Naive thymus-derived CD4-positive, alpha-beta T cell (primary cell): ENCODE measurements at regions not wholly inside any gene's neighbourhood (a gene's known extent, or its start where the extent isn't known, plus 50 kb on each side); places are given as distances from the start of the nearest gene placed in this dataset.

ENCODE experiments used
- ATAC-seq: fragments of 150-1000 bp; cut with Tn5 transposase; 2 replicates; pipeline ENCODE4 v1.10.0; 2021; ENCODE audit warnings: mild to moderate bottlenecking, moderate library complexity
- CTCF ChIA-PET: fragments of 350-600 bp; sonication (Branson Sonifier 250); formaldehyde crosslinking; loops from one replicate; lab custom pipeline; 2021; ENCODE audit warnings: antibody characterized with exemption; lab: Charles Lee
- POLR2A ChIA-PET: fragments of 350-600 bp; sonication (Branson Sonifier 250); formaldehyde crosslinking; loops from one replicate; lab custom pipeline; 2021; ENCODE audit warnings: antibody characterized with exemption, inconsistent platforms; lab: Charles Lee
- DNase-seq, 9 donors: peaks; one replicate each; pipeline versions ENCODE4 v3.0.0 to v3.0.0-alpha.2; 2020 to 2022; ENCODE audit warnings: mixed read lengths in 1 of 9
- H3K27ac ChIP-seq: one replicate; pipeline ENCODE4 v1.7.0; 2013; ENCODE audit warnings: mild to moderate bottlenecking, low read depth, low read length, moderate library complexity
- H3K27me3 ChIP-seq, 2 donors: one replicate each; pipeline ENCODE4 v1.7.0; 2013; ENCODE audit warnings: low read length in 2 of 2, mild to moderate bottlenecking in 2 of 2, moderate library complexity in 2 of 2; ENCODE audit not compliant: control insufficient read depth in 2 of 2, insufficient read depth in 2 of 2
- H3K36me3 ChIP-seq, 3 experiments: 1 replicate in 2 of 3; 2 replicates in 1 of 3; pipeline ENCODE4 v1.7.0; 2013; ENCODE audit warnings: low read length in 3 of 3, mild to moderate bottlenecking in 3 of 3, moderate library complexity in 1 of 3; ENCODE audit not compliant: insufficient read depth in 3 of 3, control insufficient read depth in 2 of 3
- H3K4me1 ChIP-seq, 2 donors: one replicate each; pipeline ENCODE4 v1.7.0; 2013; ENCODE audit warnings: low read length in 2 of 2, mild to moderate bottlenecking in 2 of 2, moderate library complexity in 1 of 2; ENCODE audit not compliant: control insufficient read depth in 2 of 2, insufficient read depth in 2 of 2
- H3K4me3 ChIP-seq: 2 replicates; pipeline ENCODE4 v1.7.0; 2013; ENCODE audit warnings: mild to moderate bottlenecking, low read length
- H3K9me3 ChIP-seq, 3 experiments: 1 replicate in 2 of 3; 2 replicates in 1 of 3; pipeline ENCODE4 v1.7.0; 2013; ENCODE audit warnings: low read length in 3 of 3; ENCODE audit not compliant: control insufficient read depth in 2 of 3
- H3K27ac Mint-ChIP-seq, 9 donors: one replicate each; pipeline ENCODE4 v1.8.0; 2020 to 2022; ENCODE audit warnings: mixed read lengths in 9 of 9, mild to moderate bottlenecking in 8 of 9, moderate library complexity in 5 of 9, inconsistent platforms in 2 of 9
- H3K27me3 Mint-ChIP-seq, 5 donors: one replicate each; pipeline ENCODE4 v1.8.0; 2021 to 2022; ENCODE audit warnings: mixed read lengths in 5 of 5, mild to moderate bottlenecking in 1 of 5
- H3K36me3 Mint-ChIP-seq, 5 donors: one replicate each; pipeline ENCODE4 v1.8.0; 2020 to 2022; ENCODE audit warnings: mixed read lengths in 5 of 5, mild to moderate bottlenecking in 3 of 5, inconsistent platforms in 1 of 5
- H3K4me1 Mint-ChIP-seq, 7 donors: one replicate each; pipeline ENCODE4 v1.8.0; 2020 to 2022; ENCODE audit warnings: mixed read lengths in 7 of 7, mild to moderate bottlenecking in 3 of 7, inconsistent platforms in 1 of 7
- H3K4me3 Mint-ChIP-seq, 10 donors: one replicate each; pipeline ENCODE4 v1.8.0; 2020 to 2022; ENCODE audit warnings: mild to moderate bottlenecking in 10 of 10, mixed read lengths in 10 of 10, moderate library complexity in 6 of 10, inconsistent platforms in 2 of 10
- H3K9me3 Mint-ChIP-seq, 11 donors: one replicate each; pipeline ENCODE4 v1.8.0; 2020 to 2022; ENCODE audit warnings: mixed read lengths in 11 of 11, mild to moderate bottlenecking in 4 of 11, inconsistent platforms in 1 of 11, moderate library complexity in 1 of 11
- intact Hi-C, 2 donors: fragments of 100-400 bp; cut with micrococcal nuclease; formaldehyde crosslinking; loops; one replicate each; pipeline ENCODE4 v1.15.1; 2023

GRCh38 chr19:31459430-31459829 lies 110.2 kb upstream of the TSHZ3 start:
- intact Hi-C loops: no loop called here
- Mint-ChIP-seq H3K4me3 (no peak overlapping the region), H3K27me3 (peaks cover 0 to 17% (median 6%) of the 10 kb centered on the region in 5 donors), H3K9me3 (peaks cover 0 to 2% (median 0%) of the 10 kb centered on the region in 11 donors), H3K36me3 (no peaks in the 10 kb centered on the region), H3K27ac (no peak overlapping the region), H3K4me1 (no peaks in the 10 kb centered on the region)
- ATAC-seq (no peak), DNase-seq (no peak)
- Histone ChIP-seq H3K9me3 (no peaks in the 10 kb centered on the region), H3K27me3 (no peaks in the 10 kb centered on the region), H3K4me1 (no peaks in the 10 kb centered on the region), H3K4me3 (no peak overlapping the region), H3K36me3 (no peaks in the 10 kb centered on the region), H3K27ac (no peak overlapping the region)
- ChIA-PET POLR2A (no interaction called here), CTCF (no interaction called here)

GRCh38 chr19:31461814-31462539 lies 112.7 kb upstream of the TSHZ3 start:
- intact Hi-C loops: no loop called here
- no peaks in the 10 kb centered on the region for H3K36me3 ChIP-seq
- Mint-ChIP-seq H3K27me3 (peaks cover 0 to 17% (median 6%) of the 10 kb centered on the region in 5 donors), H3K4me3 (no peak overlapping the region), H3K4me1 (no peaks in the 10 kb centered on the region), H3K9me3 (peaks cover 0 to 2% (median 0%) of the 10 kb centered on the region in 11 donors), H3K27ac (no peak overlapping the region), H3K36me3 (no peaks in the 10 kb centered on the region)
- H3K9me3 ChIP-seq: no peaks in the 10 kb centered on the region
- H3K27ac ChIP-seq: no peak overlapping the region
- no peaks in the 10 kb centered on the region for H3K4me1 ChIP-seq
- DNase-seq (no peak), ATAC-seq (no peak)
- H3K27me3 ChIP-seq: no peaks in the 10 kb centered on the region
- CTCF ChIA-PET: no interaction called here
- H3K4me3 ChIP-seq: no peak overlapping the region
- POLR2A ChIA-PET: no interaction called here

GRCh38 chr19:31470229-31470939 lies 121.1 kb upstream of the TSHZ3 start:
- DNase-seq (no peak), ATAC-seq (no peak)
- Histone ChIP-seq H3K36me3 (no peaks in the 10 kb centered on the region), H3K4me3 (no peak overlapping the region), H3K27me3 (no peaks in the 10 kb centered on the region), H3K9me3 (no peaks in the 10 kb centered on the region), H3K27ac (no peak overlapping the region), H3K4me1 (no peaks in the 10 kb centered on the region)
- intact Hi-C loops: no loop called here
- CTCF ChIA-PET: no interaction called here
- Mint-ChIP-seq H3K4me3 (no peak overlapping the region), H3K27me3 (peaks cover 0 to 19% (median 12%) of the 10 kb centered on the region in 5 donors), H3K4me1 (no peaks in the 10 kb centered on the region), H3K36me3 (no peaks in the 10 kb centered on the region), H3K27ac (no peak overlapping the region), H3K9me3 (peaks cover 0 to 6% (median 0%) of the 10 kb centered on the region in 11 donors)
- POLR2A ChIA-PET: no interaction called here

GRCh38 chr19:31470952-31471351 lies 121.7 kb upstream of the TSHZ3 start:
- no peaks in the 10 kb centered on the region for H3K4me1 Mint-ChIP-seq
- intact Hi-C loops: no loop called here
- no peak overlapping the region for H3K27ac ChIP-seq
- no peaks in the 10 kb centered on the region for H3K36me3 Mint-ChIP-seq
- no peaks in the 10 kb centered on the region for H3K27me3 ChIP-seq
- no peak overlapping the region for H3K4me3 Mint-ChIP-seq
- no peaks in the 10 kb centered on the region for H3K9me3 ChIP-seq
- no peaks in the 10 kb centered on the region for H3K36me3 ChIP-seq
- POLR2A ChIA-PET: no interaction called here
- H3K4me1 ChIP-seq: no peaks in the 10 kb centered on the region
- no peak for ATAC-seq
- CTCF ChIA-PET: no interaction called here
- peaks cover 0 to 6% (median 0%) of the 10 kb centered on the region in 11 donors for H3K9me3 Mint-ChIP-seq
- no peak overlapping the region for H3K4me3 ChIP-seq
- H3K27me3 Mint-ChIP-seq: peaks cover 0 to 19% (median 12%) of the 10 kb centered on the region in 5 donors
- DNase-seq: no peak
- no peak overlapping the region for H3K27ac Mint-ChIP-seq

GRCh38 chr19:31478241-31478640 lies 129.0 kb upstream of the TSHZ3 start:
- POLR2A ChIA-PET: no interaction called here
- ATAC-seq: no peak

GRCh38 chr19:31483226-31483857 lies 134.1 kb upstream of the TSHZ3 start:
- Histone ChIP-seq H3K36me3 (no peaks in the 10 kb centered on the region), H3K27ac (no peak overlapping the region), H3K4me3 (no peak overlapping the region), H3K4me1 (no peaks in the 10 kb centered on the region), H3K9me3 (no peaks in the 10 kb centered on the region), H3K27me3 (no peaks in the 10 kb centered on the region)
- DNase-seq: no peak
- Mint-ChIP-seq H3K9me3 (peaks cover 4 to 49% (median 15%) of the 10 kb centered on the region in 11 donors), H3K27ac (no peak overlapping the region), H3K4me3 (no peak overlapping the region), H3K36me3 (peaks cover 0 to 15% (median 1%) of the 10 kb centered on the region in 5 donors), H3K27me3 (peaks cover 0 to 23% (median 5%) of the 10 kb centered on the region in 5 donors), H3K4me1 (no peaks in the 10 kb centered on the region)
- no peak for ATAC-seq
- CTCF ChIA-PET: no interaction called here
- POLR2A ChIA-PET: no interaction called here
- intact Hi-C loops: no loop called here

More at GRCh38 chr19:31478241-31478640, 129.0 kb upstream of the TSHZ3 start:
- no peak overlapping the region for H3K4me3 Mint-ChIP-seq
- H3K27ac Mint-ChIP-seq: no peak overlapping the region
- DNase-seq: no peak
- H3K27ac ChIP-seq: no peak overlapping the region
- intact Hi-C loops: no loop called here
- no peaks in the 10 kb centered on the region for H3K36me3 ChIP-seq
- H3K4me3 ChIP-seq: no peak overlapping the region
- CTCF ChIA-PET: no interaction called here
- peaks cover 0 to 3% (median 0%) of the 10 kb centered on the region in 5 donors for H3K36me3 Mint-ChIP-seq
- no peaks in the 10 kb centered on the region for H3K4me1 Mint-ChIP-seq
- H3K27me3 ChIP-seq: no peaks in the 10 kb centered on the region
- no peaks in the 10 kb centered on the region for H3K4me1 ChIP-seq
- H3K9me3 ChIP-seq: no peaks in the 10 kb centered on the region
- H3K9me3 Mint-ChIP-seq: peaks cover 0 to 13% (median 4%) of the 10 kb centered on the region in 11 donors
- peaks cover 0 to 23% (median 5%) of the 10 kb centered on the region in 5 donors for H3K27me3 Mint-ChIP-seq
